HG03139 (cell line): ENCODE measurements at regions not wholly inside any gene's neighbourhood (a gene's known extent, or its start where the extent isn't known, plus 50 kb on each side); places are given as distances from the start of the nearest gene placed in this dataset.

Experiments used
- ATAC-seq: cut with Tn5 transposase; IDR thresholded peaks from one replicate; pipeline ENCODE4 v1.9.1; 2021; ENCODE audit not compliant: unreplicated experiment

GRCh38 chr2:37541516-37541915, 129.9 kb downstream of the CDC42EP3 start:
- no peak for ATAC-seq

- no peak for ATAC-seq
Observed at GRCh38 chr2:37543999-37544557, 127.4 kb downstream of the CDC42EP3 start.

- no peak for ATAC-seq
Observed at GRCh38 chr2:37544591-37545031, 126.8 kb downstream of the CDC42EP3 start.

DNA sequence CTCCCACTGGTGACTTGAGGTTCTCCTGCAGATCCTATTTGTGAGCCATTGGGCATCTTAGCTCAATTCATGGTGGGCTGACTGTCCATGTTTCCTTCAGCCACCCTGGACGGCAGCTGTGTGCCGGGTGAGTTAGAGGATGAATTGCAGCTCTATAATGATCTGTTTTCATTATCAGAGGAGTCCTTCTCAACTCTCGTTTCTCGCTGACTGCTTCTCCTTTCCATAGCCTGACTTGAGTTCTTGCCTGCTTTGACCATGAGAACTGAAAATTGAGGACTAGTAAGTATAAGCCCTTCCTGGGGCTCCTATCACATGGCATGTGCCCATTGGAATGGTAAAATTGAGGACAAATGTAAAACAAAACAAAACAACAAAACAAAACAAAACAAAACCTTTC, 121.8 kb downstream of the CDC42EP3 start:
- ATAC-seq = no peak

GRCh38 chr2:37550190-37550589, 121.3 kb downstream of the CDC42EP3 start:
- ATAC-seq = no peak

- no peak for ATAC-seq
Observed at GRCh38 chr2:37551783-37552182, 119.7 kb downstream of the CDC42EP3 start.

DNA sequence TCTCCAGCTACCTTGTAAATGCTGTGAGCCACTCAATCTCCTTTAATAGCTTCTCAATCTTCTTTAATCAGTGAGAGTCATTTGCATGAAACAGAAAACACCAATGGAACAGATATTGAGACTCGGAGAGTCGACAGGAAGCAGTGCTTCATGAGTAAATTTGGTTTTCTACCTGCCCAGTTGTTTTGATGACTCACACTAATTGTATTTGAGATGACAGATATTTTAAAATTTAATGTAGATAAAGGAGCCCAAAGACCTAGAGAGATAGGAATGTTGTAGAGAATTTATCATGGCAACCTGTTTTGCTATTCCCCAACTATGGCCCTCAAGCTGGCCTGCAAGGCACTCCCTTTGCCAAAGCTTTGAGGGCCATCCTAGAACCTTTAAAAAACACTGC, 119.1 kb downstream of the CDC42EP3 start:
- ATAC-seq = no peak

GRCh38 chr2:37553411-37554154, 117.9 kb downstream of the CDC42EP3 start:
- no peak for ATAC-seq

DNA sequence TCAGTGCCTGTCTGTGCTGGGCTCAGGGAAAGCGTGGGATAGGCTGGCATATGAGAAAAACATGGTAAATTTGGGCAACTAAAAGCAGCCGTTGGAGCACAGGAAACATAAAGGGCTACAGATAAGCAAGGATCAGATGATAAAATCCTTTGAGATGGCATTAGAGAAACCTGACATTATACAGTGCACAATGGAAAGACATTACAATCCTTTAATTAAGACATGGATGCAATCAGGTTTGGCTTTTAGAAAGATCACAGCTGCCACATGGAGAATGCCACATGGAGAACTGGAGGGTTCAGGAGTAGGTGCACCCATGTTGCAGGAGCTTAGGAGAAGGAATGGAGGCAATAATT, 117.3 kb downstream of the CDC42EP3 start:
- no peak for ATAC-seq

GRCh38 chr2:37554687-37555086, 116.8 kb downstream of the CDC42EP3 start:
- no peak for ATAC-seq

DNA sequence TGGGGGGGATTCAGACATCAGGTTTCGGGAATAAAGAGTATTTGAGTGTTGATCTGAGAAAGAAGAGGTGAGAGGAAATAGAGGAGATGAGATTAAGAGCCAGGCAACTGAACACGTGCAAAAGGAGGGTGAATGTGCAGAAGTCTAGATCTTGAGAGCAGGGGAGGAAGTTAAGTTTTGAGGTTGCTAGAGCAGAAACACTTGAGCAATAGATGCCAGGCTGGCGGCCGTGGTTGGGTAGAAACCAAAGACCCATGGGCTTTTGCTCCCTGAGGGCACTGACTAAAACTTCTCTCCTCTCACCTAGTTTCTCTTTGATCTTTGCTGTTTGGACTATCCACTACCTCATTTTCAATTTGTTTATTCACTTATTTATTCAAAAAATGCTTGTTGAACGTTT, 116.0 kb downstream of the CDC42EP3 start:
- ATAC-seq = no peak

DNA sequence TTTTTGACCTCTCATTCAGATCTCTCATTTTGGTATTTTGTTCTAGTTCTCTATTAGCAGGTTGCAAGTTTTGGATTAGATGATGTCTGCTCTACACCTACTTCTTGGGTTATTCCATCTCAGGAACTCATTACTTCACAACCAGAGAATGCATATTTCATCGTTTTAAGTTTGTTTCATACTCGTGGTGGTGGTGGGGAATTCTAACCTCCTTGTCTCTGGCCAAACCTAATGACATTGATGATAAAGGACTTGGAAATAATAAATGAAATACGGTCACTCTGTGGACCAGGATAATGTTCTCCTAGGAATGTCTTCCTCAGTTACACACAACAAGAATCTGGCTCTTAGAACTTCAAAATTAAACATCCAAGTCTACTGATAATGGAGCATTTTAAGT, 115.2 kb downstream of the CDC42EP3 start:
- ATAC-seq = no peak

DNA sequence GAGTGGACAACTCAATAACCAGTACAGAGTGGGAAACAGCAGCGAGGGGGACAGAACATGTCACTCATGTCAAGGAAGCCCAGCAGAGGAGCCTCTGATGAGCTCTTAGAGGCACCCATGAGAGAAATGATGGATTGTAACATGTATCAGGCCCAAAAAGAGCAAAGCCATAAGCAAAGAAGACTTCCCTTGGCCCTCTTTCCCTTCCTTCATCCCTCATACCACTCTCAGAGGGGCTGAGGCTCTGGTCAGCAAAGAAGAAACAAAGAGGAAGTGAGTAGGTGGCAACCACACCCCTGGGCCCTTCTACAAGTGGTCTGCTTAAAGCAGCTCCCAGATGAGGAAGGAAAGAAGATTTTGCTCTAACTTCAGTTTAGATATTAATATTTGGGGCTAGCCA, 112.8 kb downstream of the CDC42EP3 start:
- ATAC-seq = peak; percentile 72

GRCh38 chr2:37560241-37560848, 111.1 kb downstream of the CDC42EP3 start:
- no peak for ATAC-seq

DNA sequence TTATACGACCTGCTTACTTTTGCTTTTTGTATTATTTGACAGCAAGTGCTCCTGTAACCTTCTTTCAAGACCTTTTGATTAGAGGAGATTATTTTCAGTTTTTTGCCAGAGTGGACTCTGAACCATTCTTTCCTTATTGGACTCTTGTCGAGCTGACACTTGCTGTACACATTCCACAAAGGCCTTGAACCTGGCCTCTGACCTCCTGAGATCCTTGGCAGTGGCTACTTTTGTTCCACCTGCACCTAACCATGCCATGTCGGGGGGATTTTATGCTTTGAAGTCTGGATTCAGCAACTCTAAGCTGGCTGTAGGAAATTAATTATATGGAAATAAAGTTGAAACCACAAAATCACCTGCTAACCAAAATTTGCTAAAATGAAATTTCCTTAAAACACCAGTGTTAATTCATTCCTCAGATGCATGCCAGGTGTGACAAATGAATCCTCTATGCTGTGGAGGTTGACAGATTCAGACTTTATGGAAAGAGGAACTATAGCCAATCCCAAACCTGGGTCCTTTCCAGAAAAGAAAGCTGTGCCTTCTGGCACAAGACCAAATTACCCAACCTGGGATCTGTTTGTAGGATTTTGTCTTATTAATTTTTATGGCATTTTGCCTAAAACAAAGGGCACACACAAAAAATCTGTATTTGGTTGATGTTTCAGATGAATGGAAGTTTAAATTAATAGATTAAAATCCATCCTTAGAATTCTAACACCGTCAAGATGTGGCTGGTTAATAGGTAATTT, 110.4 kb downstream of the CDC42EP3 start:
- no peak for ATAC-seq

DNA sequence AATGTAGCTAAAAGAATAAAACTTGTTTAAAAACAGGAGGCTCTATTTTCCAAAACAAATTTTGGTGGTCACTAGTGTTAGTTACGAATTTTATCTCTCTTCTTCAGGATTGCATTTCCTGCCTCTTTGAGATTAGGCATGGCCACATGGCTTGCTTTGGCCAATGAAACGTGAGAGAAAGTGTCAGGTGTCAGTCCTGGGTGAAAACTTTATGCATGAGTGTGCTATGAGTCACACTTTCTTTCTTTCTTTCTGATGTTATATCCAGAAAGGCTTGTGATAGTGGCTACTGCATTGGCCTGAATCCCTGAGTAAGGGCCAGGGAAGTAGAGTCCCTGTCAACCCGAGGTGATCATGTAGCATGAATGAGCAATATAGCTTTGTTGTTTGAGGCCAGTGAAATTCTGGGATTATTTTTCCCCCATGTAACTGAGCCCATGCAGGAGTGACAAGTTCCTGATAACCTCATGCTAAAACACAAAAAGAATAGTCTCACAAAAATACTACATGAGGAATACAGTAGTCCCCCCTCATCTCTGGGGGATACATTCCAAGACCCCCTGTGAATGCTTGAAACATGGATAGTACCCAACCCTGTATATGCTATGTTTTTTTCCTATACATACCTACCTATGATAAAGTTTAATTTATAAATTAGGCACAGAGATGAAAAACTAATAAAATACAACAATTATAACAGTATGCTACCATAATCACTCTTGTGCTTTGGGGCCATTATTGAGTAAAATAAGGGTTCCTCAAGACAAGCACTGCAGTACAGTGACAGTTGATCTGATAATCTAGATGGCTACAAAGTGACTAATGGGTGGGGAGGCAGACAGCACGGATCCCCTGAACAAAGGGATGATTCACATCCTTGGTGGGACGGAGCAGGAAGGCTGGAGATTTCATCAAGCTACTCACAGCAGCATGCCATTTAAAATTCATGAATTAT, 109.5 kb downstream of the CDC42EP3 start:
- ATAC-seq = no peak

DNA sequence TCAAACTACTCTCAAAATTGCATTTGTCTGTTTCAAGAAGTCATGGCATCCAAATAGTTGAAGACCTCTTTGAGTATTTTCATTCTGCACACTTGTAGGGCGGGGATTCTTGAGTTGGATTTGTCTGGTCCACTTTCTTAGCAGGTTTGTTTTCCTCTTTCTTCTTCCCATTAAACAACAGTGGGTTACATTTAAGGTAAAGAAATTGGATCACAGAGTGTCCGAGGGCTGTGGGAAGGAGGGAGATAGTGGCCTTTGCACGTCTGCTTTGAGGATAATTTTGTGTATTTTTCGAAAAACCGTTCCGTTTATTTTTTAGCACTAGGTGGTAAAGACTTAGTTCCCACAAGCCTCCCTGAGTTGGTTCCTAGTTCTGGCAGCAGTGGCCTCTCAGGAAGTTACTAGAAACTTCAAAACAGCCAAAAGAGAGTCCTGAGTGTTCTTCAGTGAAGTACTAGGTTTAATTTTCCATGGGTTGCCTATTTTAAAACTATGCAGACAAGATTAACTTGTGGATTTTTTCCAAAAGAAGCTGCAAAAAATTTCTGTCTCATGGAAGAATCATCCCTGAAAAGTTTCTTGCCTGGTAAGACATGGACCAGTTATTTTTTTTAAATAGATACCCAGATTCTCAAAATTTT, 107.9 kb downstream of the CDC42EP3 start:
- no peak for ATAC-seq

GRCh38 chr2:37564356-37564755, 107.1 kb downstream of the CDC42EP3 start:
- no peak for ATAC-seq

DNA sequence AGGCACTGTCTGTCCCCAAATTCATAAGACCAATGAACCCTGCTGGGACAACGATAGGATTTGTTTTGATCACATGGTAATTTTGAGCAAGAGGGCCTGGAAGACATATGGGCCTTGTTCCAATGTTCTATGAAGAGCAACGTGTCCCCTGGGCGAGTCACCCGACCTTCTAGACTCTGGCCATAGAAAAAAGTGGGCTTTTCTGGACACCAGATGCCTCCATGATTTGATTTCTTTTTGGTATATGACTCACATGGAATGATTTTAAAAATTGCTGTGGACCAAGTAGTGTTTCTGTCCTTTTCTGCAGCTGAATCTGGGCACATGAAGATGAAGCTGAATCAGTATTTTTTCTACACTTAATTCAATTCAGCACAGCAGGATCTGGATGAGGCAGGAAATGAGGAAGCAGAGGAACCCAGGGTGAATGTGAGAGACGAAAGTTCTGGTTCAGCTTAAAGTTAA, 104.9 kb downstream of the CDC42EP3 start:
- no peak for ATAC-seq

DNA sequence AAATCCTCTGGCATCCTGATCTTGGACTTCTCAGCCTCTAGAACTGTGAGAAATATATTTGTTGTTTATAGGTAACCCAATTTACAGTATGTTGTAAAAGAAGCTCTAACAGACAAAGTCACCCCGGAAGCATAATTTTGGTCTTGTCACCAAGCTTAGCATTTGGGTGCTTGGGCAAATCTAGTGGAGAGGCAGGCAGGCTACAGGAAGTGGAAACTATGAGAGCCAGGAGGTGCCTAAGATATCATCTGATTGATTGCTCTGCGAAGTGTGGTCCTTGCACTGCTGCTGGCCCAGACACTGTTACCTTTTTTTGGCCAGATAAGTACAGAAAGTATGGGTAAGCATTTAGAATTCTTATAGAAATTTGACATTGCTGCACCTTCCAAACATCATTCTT, 102.9 kb downstream of the CDC42EP3 start:
- no peak for ATAC-seq
